HG03135 (cell line): ENCODE measurements at regions not wholly inside any gene's neighbourhood (a gene's known extent, or its start where the extent isn't known, plus 50 kb on each side); places are given as distances from the start of the nearest gene placed in this dataset.
"Not testable (repeated sequence)": the region's sequence is repeated elsewhere in the genome, so short reads cannot be mapped to it uniquely, and the experiment has no call there.

Source experiments
- ATAC-seq: cut with Tn5 transposase; IDR thresholded peaks from one replicate; pipeline ENCODE4 v1.9.1; 2021; ENCODE audit warnings: mild to moderate bottlenecking, moderate library complexity; ENCODE audit not compliant: unreplicated experiment

GRCh38 chr7:19312416-19312815 lies 167.2 kb upstream of the FERD3L start:
- no peak for ATAC-seq

- no peak for ATAC-seq
Observed at GRCh38 chr7:19307554-19307953, 162.3 kb upstream of the FERD3L start.

- ATAC-seq = no peak
Observed at GRCh38 chr7:19305698-19306097, 160.5 kb upstream of the FERD3L start.

- no peak for ATAC-seq
Observed at GRCh38 chr7:19304086-19304485, 158.9 kb upstream of the FERD3L start.

GRCh38 chr7:19302731-19303130 lies 157.5 kb upstream of the FERD3L start:
- no peak for ATAC-seq

- no peak for ATAC-seq
Observed at GRCh38 chr7:19296617-19297016, 151.4 kb upstream of the FERD3L start.

- no peak for ATAC-seq
Observed at GRCh38 chr7:19295376-19295775, 150.2 kb upstream of the FERD3L start.

- ATAC-seq = no peak
Observed at GRCh38 chr7:19294619-19295018, 149.4 kb upstream of the FERD3L start.

- ATAC-seq = no peak
Observed at GRCh38 chr7:19293431-19293830, 148.2 kb upstream of the FERD3L start.

GRCh38 chr7:19290968-19291367 lies 145.7 kb upstream of the FERD3L start:
- no peak for ATAC-seq

- ATAC-seq = no peak
Observed at GRCh38 chr7:19290066-19290465, 144.8 kb upstream of the FERD3L start.

- ATAC-seq = no peak
Observed at GRCh38 chr7:19284596-19285300, 139.5 kb upstream of the FERD3L start.

GRCh38 chr7:19284136-19284535 lies 138.9 kb upstream of the FERD3L start:
- no peak for ATAC-seq

- ATAC-seq = no peak
Observed at GRCh38 chr7:19275000-19275399, 129.8 kb upstream of the FERD3L start.

- not testable (repeated sequence) for ATAC-seq
Observed at GRCh38 chr7:19272329-19272728, 127.1 kb upstream of the FERD3L start.

- no peak for ATAC-seq
Observed at GRCh38 chr7:19269301-19269700, 124.1 kb upstream of the FERD3L start.

GRCh38 chr7:19268737-19269136 lies 123.5 kb upstream of the FERD3L start:
- no peak for ATAC-seq

GRCh38 chr7:19262826-19263225 lies 117.6 kb upstream of the FERD3L start:
- ATAC-seq = no peak

GRCh38 chr7:19249281-19249680 lies 104.1 kb upstream of the FERD3L start:
- ATAC-seq = no peak

- no peak for ATAC-seq
Observed at GRCh38 chr7:19248681-19249080, 103.5 kb upstream of the FERD3L start.

GRCh38 chr7:19248115-19248514 lies 102.9 kb upstream of the FERD3L start:
- ATAC-seq = no peak

- ATAC-seq = no peak
Observed at GRCh38 chr7:19247017-19247416, 101.8 kb upstream of the FERD3L start.

- no peak for ATAC-seq
Observed at GRCh38 chr7:19242246-19242645, 97.0 kb upstream of the FERD3L start.
